ENCODE measurements at regions not wholly inside any gene's neighbourhood (a gene's known extent, or its start where the extent isn't known, plus 50 kb on each side); places are given as distances from the start of the nearest gene placed in this dataset.

GRCh38 chr1:118269598-118269997 is 84.6 kb upstream of the SPAG17 start:
- DNase-seq (ENCODE audit: low read depth): no peak
- H3K4me3 ChIP-seq (ENCODE audit: low read depth, low read length): no peak overlapping the region
- TF ChIP-seq, protein P1, sequence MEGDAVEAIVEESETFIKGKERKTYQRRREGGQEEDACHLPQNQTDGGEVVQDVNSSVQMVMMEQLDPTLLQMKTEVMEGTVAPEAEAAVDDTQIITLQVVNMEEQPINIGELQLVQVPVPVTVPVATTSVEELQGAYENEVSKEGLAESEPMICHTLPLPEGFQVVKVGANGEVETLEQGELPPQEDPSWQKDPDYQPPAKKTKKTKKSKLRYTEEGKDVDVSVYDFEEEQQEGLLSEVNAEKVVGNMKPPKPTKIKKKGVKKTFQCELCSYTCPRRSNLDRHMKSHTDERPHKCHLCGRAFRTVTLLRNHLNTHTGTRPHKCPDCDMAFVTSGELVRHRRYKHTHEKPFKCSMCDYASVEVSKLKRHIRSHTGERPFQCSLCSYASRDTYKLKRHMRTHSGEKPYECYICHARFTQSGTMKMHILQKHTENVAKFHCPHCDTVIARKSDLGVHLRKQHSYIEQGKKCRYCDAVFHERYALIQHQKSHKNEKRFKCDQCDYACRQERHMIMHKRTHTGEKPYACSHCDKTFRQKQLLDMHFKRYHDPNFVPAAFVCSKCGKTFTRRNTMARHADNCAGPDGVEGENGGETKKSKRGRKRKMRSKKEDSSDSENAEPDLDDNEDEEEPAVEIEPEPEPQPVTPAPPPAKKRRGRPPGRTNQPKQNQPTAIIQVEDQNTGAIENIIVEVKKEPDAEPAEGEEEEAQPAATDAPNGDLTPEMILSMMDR (IDR thresholded peaks at IDR 0.05; ENCODE audit: insufficient read depth, low read depth, low read length): no peak

GRCh38 chr1:118266436-118266835 is 81.4 kb upstream of the SPAG17 start:
- DNase-seq (ENCODE audit: low read depth): no peak
- H3K4me3 ChIP-seq (ENCODE audit: low read depth, low read length): no peak overlapping the region
- TF ChIP-seq, protein P1 (IDR thresholded peaks at IDR 0.05; ENCODE audit: insufficient read depth, low read depth, low read length): no peak

DNA sequence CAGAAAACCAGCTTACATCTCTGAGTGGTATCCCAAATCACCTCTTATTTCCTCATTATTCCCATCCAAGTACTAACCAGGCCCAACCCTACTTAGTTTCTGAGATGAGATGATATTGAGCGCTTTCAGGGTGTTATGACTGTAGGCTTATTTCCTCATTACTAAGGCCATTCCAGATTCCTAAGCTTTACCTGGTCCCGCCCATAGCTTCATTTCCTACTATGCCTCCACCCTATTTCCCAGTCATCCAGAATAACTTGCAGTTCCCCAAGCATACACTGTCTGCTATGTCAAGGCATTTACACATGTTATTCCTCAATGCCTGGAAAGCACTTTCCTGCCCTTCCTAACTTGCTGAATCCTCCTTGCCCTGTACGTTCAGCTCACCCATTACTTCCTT is 79.3 kb upstream of the SPAG17 start:
- TF ChIP-seq, protein P1 (IDR thresholded peaks at IDR 0.05; ENCODE audit: insufficient read depth, low read depth, low read length): no peak
- no peak overlapping the region for H3K4me3 ChIP-seq (ENCODE audit: low read depth, low read length)
- no peak for DNase-seq (ENCODE audit: low read depth)

- no peak overlapping the region for H3K4me3 ChIP-seq (ENCODE audit: low read depth, low read length)
- TF ChIP-seq, protein P1 (IDR thresholded peaks at IDR 0.05; ENCODE audit: insufficient read depth, low read depth, low read length): no peak
- DNase-seq (ENCODE audit: low read depth): no peak
These were observed 77.8 kb upstream of the SPAG17 start for GRCh38 chr1:118262865-118263264.

- TF ChIP-seq, protein P1 (IDR thresholded peaks at IDR 0.05; ENCODE audit: insufficient read depth, low read depth, low read length): no peak
- no peak overlapping the region for H3K4me3 ChIP-seq (ENCODE audit: low read depth, low read length)
- no peak for DNase-seq (ENCODE audit: low read depth)
These were observed 73.9 kb upstream of the SPAG17 start for GRCh38 chr1:118258975-118259374.

DNA sequence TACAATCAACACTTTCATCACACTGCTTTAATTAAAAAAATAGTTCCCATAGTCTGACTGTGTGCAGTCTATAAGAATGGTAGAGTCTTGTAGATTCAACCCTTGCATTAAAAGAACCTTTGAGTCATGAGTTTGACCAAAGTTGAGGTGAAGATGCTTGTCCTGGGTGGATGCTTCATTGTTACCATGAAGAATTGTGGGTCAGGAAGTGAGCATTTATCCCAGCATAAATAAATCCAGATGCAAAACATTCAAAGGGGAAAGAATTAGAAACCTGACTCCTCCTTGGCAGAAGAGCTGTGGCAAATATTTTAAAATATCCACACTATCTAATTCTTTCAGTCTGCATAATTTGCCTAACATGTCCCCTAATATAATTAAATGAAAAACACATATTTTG is 72.9 kb upstream of the SPAG17 start:
- H3K4me3 ChIP-seq (ENCODE audit: low read depth, low read length): no peak overlapping the region
- TF ChIP-seq, protein P1 (IDR thresholded peaks at IDR 0.05; ENCODE audit: insufficient read depth, low read depth, low read length): no peak
- DNase-seq (ENCODE audit: low read depth): no peak

Measured in fibroblast of villous mesenchyme (primary cell).